NCI-H1092 treated with DMSO at 0.1 percent for 48 hours (cell line): ENCODE measurements at regions not wholly inside any gene's neighbourhood (a gene's known extent, or its start where the extent isn't known, plus 50 kb on each side); places are given as distances from the start of the nearest gene placed in this dataset.
A peak's percentile ranks its signal among the peaks of the same experiment; 100 is the strongest.

Experiments used
- DNase-seq: peaks from one replicate; lab custom pipeline; 2025; lab: John Stamatoyannopoulos, UW

DNA sequence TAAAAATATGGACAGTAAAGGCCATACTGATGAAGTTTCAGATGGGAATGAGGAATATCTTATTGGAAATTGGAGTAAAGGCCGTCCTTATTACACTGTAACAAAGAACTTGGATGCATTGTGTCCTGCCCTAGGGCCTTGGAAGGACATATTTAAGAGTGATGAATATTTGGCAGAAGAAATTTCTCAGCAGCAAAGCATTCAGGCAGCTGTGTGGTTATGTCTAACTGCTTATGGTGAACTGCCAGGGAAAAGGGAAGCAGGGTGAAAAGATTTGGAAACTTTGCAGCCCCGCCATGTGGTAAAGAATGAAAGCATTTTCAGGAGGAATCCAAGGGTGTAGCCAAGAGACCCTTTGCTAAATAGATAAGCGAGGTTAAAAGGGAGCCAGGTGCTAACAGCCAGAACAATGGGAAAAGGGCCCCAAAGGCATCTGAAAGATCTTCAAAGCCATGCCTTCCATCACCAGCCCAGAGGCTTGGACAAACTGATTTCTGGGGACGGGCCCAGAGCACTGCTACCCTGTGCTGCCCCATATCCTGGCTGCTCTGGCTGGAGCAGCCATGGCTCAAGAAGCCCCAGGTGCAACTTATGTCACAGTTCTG is 200.0 kb downstream of the PTPRU start:
- DNase-seq = no peak

DNA sequence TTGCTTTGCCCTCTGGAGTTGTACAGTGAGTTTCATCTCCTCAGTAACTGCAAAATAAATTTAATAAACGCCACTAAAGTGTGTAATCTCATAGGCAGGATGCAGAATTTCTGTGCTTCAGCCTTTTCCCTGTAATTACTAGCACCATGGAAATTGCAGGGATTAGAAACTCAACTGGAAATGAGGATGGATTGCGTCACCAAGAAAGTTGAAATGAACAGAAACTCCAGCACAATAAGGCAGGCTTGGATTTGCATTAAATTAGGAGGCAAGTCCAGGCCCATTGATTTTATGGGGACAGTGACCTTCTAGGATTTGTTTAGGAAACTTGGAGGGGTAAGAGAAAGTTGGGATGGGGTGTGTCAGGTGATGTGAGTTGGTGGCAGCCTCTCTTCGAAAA is 197.5 kb downstream of the PTPRU start:
- DNase-seq = no peak

GRCh38 chr1:29431138-29431537 is 194.8 kb downstream of the PTPRU start:
- DNase-seq = no peak

DNA sequence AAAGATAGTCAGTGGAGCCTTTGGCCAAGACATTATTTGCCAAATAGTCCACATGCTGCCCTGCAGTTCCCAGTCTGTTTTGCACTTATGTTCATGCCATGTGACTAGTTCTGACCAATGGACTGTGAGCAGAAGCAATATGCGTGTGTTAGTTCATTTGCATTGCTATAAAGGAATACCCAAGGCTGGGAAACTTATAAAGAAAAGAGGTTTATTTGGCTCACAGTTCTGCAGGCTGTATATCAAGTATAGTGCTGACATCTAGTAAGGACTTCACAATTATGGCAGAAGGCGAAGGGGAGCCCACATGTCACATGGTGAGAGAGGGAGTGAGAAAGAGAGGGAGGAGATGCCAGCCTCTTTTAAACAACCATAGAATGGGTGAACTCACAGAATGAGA is 193.3 kb downstream of the PTPRU start:
- no peak for DNase-seq

- no peak for DNase-seq
These were observed 192.7 kb downstream of the PTPRU start for GRCh38 chr1:29428997-29429396.

- DNase-seq = no peak
These were observed 191.9 kb downstream of the PTPRU start for GRCh38 chr1:29428280-29428615.

DNA sequence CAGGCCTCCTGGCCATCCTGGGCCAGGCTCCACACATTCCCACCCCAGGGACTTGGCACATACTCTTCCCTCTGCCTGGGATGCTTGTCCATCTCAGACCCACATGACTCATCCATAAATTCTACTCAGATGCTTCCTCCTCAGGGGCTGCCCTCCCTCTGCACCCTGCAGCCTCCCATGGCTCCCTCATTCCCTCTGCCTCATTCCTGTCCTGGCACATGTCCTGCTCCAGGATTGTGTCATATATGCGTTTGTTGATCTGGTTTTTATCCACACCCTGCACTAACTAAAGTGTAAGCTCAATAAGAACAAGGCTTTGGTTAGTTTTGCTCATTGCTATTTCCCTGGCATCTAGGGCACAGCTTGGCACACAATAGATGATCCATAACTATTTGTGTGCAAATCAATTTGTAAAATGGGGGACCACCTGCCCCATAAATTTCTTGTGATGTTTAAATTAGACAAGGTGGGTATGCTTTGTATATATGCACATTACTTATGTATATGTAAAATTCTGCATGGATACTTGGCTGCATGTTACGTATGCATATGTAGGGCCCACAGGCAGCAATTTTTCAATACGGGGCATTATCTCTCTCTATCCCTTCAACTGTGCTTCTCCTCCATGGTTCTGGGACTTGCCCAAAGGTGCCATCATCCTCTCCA is 191.4 kb downstream of the PTPRU start:
- DNase-seq = no peak

DNA sequence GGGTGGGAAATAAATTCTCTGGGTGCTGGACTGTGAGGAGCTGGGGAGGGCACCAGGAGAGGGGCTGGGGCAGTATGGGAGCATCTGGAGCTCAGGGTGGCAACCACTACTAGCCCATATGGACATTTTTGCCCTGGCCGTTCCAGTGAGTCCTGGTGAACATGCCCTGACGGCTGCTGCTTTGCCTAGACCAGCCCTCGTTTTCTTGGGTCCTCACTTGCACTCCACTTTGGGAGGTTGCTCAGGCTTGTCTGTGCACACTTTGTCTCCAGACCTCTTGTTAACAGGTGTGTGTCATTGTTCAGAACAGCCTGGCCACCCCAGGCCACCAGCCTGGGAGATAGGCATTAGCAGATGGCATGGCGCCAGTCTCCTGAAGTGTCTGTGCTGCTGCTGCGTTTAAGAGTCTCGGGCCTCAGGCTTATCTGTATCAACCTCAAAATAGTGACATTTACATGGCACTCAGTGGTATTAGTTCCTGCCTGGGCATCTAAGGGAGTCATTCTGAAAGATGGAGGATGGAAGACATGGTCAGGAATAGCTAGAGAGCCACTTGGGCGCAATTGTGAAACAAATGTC is 190.5 kb downstream of the PTPRU start:
- DNase-seq = peak; percentile 74

GRCh38 chr1:29425631-29426030 is 189.3 kb downstream of the PTPRU start:
- no peak for DNase-seq

GRCh38 chr1:29424266-29424665 is 187.9 kb downstream of the PTPRU start:
- DNase-seq = no peak

- DNase-seq = no peak
These were observed 183.9 kb downstream of the PTPRU start for GRCh38 chr1:29420202-29420601.

GRCh38 chr1:29417971-29418370 is 181.6 kb downstream of the PTPRU start:
- no peak for DNase-seq

DNA sequence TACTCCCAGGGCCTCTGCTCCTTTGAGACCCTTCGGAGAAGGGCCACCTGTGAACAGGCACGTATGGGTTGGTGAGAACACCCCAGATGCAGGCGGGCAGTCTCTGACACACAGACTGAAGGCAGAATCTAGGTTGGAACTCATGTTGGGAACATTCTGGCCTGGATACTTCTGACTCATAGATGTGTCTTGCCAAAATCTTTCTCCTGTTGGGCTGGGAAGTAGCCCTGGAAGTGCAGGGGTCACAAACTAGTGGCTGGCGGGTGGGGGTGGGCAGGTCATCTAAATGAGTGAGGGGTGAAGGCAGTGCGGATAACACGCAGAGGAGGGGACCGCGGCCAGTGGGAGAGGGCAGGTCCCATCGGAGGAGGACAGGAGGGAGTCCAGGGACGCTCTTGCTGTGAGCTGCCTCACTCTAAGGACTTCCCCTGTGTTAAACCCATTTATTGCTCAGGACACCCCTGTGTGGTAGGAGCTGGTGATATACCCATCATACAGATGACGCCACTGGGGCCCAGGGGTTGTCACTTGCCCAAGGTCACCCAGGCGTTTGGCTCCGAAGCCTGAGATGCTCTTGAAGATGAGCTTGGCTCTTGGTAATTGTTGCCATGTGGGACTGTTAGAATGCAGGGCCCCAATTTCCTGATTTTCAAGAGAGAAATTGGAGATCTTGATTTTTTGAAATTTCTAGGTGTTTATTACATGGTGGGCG is 181.0 kb downstream of the PTPRU start:
- DNase-seq = no peak

GRCh38 chr1:29416267-29417146 is 180.2 kb downstream of the PTPRU start:
- no peak for DNase-seq

DNA sequence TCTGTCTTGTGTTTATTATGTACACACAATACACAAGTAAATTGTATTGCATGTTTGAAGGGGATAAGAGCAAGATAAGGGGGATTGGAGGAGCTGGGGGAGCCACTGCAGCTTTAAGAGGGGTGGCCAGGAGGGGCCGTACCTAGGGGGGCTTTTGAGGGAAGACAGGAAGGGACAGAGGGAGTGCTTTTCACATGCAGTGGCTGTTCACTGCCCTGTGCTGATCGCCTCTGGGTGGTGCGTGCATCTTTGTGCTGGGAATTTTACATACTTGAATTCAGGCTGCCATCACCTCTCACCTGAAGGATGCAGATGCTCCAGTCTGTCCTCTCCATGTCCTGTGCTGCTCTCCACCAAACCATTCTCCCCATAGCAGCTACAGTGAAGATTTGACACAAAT is 179.5 kb downstream of the PTPRU start:
- no peak for DNase-seq

DNA sequence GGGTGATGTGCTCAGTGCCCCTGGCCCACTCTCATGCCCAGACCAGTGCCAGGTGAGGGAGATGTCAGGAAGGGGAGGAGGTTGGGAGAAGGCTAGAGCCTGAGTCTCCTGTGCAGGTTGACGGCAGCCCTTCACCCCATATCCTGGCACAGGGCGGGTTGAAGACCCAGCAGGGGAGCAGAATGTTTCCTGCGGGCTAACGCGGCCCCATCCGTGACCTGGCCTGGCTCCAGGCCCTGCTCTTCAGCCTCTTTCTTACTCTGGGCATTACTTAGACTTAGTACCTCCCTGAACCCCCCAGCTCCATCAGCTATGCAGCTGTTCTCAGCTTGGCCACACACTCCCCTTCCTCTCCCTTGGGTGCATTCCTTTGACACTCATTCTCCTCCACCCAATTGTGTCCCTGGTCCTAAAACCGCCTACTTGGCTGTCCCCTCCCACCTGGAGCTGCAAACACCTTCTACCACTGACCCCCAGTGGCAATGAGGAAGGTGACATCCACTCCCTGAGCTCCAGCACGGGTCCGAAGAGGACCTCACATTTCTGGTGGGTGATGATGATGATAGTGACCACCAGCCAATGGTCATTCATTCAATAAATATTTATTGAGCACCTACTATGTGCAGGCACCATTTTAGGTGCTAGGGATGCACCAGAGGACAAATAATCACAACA is 179.0 kb downstream of the PTPRU start:
- DNase-seq = peak; percentile 69

DNA sequence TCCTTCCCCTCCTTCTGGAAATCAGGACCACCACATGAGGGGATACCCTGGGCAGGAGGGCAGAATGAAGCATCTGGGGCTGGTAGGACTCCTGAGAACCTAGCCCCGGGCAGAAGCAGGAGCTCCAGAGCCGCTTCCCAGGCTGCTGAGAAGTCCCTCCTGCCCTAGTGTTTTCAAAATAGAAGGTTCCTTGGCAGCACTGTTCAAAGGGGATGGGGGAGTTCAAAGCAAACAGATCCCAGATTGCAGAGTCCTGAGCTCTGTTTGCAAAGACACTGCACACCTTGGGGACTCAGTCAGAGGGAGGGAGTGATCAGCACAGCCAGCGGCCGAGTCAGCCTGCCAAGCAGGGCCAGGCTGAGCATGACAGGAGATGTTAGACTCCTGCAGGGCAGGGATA is 177.8 kb downstream of the PTPRU start:
- no peak for DNase-seq

- no peak for DNase-seq
These were observed 177.3 kb downstream of the PTPRU start for GRCh38 chr1:29413661-29414060.

DNA sequence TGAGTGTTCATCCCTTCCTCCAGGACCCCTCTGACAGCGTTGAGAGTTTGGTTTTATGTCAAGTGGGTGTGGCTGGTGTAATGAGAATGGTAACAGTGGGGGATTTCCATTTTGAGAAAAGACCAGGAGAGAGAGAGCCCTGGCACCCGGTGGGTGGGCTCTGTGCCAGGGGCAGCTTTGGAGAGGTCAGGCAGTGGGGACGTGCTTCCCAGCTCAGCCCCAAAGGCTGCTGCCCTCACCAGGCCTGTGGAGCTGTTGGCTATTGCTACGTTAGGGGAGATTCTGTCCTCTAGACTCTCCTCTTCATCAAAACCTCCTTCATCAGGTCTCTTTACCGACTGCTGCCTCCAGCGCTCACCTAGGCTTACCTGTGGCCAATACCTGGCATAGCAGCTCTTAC is 176.3 kb downstream of the PTPRU start:
- DNase-seq = peak; percentile 36

GRCh38 chr1:29410476-29410875 is 174.2 kb downstream of the PTPRU start:
- peak; percentile 81 for DNase-seq

- DNase-seq = no peak
These were observed 173.3 kb downstream of the PTPRU start for GRCh38 chr1:29409616-29410015.
